NCI-H82 (cell line): ENCODE measurements at regions not wholly inside any gene's neighbourhood (a gene's known extent, or its start where the extent isn't known, plus 50 kb on each side); places are given as distances from the start of the nearest gene placed in this dataset.

Experiments
- DNase-seq: peaks from one replicate; lab custom pipeline; 2025; lab: John Stamatoyannopoulos, UW

DNA sequence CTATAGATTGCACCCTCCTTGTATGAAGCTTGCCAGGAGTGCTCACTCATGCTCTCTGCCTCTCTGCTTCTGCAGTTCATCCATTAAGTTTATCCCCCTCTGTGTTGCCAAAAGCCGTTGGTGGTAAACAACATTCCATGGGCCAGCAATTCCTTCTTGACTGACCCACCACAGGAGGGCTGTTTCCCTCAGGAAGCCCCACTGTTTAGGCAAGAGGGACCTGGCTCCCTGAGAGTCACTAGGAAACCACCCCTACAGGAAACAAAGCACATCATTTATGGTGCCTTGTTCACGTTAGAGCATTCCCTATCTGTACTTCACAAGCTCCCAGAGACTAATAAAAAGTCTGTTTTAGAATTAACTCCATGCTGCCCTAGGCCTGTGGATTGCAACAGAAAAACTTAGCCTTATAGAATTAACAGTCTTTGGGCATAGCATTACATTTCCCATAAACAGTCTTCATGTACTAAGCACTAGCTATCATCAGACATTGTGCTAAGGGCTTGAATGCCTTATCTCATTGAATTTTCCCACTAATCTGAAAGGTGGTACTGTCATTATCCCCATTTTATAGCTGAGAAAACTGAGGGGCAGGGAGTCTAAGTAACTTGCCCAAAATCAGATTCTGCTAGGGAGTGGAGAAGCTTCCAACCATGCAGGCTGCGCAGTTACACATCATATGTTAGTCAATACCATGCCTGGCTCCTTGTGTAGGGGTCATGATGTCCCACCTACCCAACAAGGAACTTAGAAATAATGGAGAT, 149.9 kb downstream of the SHQ1 start:
- DNase-seq, result no peak

DNA sequence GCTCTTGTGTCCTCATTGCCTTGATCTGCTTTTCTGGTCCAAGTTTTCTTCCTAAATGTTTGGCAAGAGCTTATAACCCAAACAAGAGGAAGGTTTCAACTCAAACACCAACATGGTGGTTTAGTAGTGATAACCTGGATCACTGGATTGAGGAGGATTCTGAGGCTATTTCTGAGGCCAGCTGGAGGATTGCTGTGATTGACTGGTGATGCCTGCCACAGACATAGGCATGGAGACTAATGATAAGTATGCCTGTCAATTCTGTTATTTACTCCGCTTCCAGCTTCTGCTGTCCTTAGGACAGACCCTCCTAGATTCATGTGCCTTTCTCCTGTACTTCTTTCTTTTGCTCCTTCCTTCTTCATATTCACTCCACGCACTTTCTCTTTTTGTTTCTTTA, 150.5 kb downstream of the SHQ1 start:
- peak; percentile 14 for DNase-seq

DNA sequence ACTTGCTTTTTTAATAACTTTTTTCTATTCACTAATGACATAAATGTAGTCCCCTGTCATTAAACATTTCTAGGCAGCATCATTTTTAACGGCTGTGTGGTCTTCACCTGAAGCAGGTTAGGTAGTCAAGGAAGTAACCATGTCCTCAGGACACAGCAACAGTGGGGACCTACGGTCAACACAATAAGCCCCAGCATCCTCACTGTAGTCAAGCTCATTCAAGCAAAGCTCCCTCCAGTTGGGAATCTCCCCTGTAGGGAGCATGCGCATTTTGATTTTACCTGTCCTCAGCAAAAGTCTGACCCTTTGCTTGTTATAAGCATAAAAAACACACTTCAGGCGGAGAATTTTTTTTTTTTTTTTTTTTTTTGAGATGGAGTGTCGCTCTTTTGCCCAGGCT, 151.4 kb downstream of the SHQ1 start:
- DNase-seq, result no peak

DNA sequence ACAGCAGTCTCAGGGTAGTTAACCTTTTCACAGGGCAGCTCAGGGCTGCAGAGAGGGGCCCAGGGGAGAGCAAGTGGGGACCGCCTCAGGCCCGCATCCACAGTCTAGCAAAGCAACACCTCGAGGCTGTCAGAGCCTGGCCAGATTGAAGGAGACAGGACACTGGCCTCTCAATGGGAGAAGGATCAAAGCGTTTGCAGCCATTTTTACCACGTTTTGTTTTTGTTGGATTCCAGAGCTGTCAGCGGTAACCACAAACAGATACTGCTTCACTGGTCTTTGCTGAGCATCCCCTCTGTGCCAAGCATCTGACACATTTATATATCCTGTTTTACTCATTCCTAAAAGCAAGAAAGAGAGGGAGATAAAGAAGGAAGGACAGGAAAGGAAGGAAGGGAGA, 153.8 kb downstream of the SHQ1 start:
- DNase-seq, result no peak

DNA sequence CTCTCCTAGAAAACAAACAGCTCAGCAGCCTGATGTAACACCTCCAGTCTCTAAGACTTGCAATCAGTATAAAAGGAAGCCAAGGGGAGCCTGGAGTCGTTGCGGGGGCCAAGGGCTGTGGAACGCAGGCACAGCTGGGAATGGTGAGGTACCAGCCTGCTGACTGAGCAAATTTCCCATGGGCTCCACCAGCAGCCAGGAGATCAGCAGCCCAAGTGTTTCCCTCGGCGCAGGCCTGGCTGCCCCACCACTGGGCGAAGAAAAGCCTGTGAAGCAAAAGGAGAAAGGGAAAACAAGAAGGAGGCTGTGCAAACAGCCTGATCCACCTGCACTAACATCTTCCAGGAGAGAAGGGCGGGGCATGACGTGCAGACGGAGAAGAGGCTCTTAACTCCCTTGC, 155.3 kb downstream of the SHQ1 start:
- DNase-seq, result no peak

DNA sequence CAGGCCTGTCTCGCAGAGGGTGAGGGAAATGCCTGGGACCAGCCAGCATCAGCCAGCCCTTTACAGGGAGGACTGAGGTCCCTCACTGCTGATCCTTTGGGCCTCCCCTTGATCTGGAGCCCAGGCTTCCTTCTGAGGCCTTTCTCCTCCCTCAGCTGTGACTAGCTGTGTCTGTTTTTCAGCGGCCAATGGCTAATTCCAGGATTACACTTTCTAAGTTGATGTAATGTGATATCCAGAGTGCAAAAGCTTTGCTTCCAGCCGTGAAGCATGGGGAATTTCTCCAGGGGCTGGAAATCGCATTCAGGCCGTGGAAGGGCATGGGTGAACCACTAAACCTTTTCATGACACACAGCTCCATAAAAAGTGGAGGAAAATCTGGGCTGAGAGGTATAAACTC, 157.6 kb downstream of the SHQ1 start:
- peak; percentile 78 for DNase-seq

DNA sequence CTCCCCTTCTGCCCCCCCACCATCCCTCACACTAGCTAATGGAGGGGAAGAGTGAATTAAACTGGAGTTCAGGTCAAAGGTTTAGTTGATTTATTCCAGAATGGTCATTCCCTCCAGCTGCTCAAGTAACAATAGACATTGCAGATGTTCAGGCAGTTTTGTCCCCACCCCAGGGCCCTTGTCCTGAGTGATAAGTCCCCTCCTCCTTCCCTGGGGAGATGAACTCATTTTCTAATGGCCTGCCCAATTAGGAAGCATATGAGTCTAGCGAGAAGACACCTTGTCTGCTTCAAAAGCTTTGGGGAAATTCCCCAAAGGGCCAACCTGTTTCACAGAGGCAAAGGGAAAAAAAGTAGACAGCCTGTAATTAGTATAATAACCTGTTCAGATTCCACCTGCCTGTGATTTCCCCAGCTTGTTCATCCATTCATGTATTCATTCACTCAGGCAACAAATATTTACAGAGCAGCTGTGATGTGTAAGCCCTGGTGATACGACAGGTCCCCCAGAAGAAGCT, 165.3 kb downstream of the SHQ1 start:
- DNase-seq, result peak; percentile 50

DNA sequence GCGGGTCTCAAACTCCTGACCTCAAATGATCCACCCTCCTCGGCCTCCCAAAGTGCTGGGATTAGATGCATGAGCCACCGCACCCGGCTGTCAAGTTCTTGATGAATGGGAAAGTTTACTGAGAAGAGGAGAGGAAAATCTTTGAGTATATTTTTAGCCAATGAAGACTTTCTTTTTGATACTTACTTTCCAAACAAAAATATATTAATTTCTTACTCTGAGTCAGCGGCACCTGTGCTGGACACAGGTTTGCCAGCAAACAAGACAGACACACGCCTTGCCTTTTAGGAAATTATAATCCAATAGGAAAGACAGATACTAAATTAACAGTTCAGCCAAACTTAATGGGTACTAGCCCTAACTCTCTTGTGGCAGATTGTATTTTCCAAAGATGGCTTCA, 166.6 kb downstream of the SHQ1 start:
- DNase-seq, result no peak

DNA sequence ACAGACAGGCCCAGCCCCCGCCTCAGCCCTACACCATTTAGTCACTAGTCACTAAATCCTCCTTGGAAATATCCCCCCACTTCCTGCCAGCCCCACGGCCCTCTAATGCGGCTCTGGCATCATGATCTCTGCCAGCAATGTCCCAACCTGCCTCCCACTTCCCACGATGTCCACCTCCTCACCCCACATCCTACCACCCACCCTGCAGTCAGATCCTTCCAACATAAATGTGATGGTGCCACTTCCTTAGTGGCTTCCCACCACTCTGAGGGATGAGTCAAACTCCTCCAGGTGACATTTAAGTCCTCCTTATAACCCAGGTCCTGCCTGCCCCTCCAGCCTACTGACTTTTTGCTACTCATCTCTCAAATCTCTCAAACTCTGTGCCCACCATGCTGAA, 167.5 kb downstream of the SHQ1 start:
- DNase-seq, result no peak

DNA sequence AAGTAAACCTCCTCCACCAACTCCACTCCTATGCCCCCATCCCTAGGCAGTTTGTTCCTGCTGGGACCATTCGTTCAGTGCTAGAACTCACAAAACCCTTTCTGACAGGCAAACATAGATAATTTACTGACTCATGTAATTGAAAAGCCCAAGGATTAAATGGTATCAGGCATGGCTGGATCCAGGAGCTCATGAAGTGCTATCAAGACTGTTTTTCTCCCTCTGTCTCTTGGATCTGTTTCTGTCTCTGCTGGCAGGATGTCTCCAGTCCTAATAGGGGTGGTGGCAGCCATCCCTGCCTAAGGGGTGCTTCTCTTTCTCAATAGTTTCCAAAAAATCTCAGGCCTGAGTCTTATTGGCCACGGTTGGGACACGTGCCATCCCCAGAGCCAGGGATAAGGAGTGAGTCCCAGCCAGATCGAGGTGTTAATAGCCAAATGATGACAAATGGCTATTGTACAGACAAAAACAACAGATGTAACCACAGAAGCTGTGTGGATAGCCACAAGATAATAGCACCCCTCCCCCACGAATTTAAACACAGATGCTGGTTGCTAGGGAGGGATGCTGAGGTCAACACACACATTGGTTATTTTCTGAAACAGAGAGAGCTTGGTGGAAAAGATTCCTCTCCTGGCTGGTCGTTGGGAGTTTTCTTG, 168.6 kb downstream of the SHQ1 start:
- DNase-seq, result peak; percentile 90

DNA sequence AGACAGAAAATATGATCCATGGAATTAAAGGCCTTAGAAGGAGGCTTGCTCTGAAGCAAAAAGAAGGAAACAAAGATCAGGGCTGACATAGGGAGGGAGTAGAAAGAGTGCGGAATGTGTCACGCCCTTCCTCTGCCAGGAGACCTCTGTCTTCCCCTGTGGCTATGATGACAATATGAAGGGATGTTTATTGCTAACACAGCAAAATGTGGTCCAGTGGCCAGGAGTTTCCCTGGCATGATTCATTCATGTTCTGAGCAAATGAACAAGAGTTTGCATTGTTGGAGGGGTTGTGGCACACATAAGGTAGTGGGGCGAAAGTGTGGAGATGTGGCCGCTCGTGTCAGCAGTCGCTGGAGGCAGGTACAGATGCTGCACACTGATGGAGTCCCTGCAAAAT, 169.4 kb downstream of the SHQ1 start:
- DNase-seq, result no peak

DNA sequence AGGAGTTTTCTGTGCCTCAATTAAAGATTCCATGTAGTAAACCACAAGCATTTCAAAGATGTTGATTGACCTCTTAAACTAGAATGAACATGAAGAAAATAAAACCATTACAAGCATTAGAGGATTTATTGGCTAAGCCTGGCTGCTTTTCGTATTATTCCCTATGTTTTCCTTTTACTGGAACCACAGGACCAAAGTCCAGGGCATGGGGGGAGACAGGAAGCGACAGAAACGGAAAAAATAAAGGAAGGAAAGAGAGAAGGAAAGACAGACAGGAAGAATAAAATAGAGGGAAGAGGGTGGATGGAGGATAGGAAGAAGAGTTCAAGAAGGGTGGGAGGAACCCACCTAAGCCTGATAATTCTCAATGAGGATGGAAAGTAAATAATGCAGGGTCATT, 169.9 kb downstream of the SHQ1 start:
- peak; percentile 6 for DNase-seq

DNA sequence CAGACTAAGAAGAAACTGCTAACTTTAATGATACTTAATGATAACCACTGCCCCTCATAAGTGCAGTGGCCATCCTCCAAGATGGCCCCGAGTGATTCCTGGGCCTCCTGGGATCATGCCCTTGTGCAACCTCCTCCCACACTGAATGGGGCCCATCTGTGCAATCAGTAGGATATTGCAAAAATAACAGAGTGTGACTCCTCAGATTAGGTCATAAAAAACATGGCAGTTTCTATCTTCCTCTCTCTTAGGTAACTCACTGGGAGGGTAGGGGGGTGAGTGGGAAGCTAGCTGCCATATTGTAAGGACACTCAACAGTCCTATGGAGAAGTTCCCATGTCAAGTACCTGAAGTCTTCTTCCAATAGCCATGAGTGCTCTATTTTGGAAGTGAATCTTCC, 173.0 kb downstream of the SHQ1 start:
- DNase-seq, result no peak

DNA sequence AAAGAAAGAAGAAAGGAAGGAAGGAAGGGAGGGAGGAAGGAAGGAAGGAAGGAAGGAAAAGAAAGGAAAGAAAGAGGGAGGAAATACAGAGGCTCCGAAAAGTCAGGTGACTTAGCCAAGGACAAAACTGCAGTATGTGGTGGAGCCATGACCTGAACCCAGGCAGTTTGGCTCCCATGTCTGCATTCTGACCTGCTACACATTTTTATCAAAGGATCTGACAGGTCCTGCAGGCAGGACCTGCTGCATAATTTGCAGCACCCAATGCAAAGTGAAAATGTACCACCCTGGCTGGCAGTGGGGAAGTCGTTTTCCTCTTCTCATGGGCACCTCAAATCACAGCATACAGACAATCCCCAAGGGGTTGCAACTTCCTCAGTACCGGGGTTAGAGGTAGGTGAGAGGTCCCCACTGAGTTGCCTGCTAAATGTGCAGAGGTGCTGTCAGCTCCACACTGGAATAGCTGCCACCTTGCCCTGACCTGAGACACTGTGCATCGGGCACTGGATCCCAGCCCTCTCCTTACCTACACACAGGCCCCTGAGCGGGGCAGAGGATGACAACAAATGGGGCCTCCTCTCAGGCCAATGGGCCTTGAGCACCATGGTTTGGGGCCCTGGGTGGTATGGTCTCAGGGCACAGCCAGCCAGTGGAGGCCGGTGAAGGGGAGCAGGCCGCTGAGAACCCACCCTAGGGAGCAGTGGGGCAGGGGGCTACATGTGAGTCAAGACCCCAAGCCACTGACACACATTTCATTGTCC, 175.1 kb downstream of the SHQ1 start:
- no peak for DNase-seq

DNA sequence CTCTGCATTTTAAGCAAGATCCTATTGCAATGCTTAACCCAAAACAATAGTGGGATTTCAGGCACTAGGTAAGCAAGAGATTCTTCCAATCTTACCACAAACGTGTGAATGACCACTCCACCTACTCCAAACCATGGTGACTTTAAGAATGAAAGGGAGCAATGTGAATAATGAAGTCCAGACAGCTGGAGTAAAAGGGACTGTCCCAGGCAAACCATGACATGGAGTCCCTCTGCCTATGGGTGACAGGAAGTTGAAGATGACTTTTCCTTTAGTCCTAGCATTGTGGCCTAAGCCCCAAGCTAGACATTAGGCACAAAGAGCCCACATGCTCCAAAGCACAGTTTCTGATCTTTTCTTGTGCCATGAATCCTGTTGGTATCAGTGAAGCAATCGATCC, 179.0 kb downstream of the SHQ1 start:
- no peak for DNase-seq

DNA sequence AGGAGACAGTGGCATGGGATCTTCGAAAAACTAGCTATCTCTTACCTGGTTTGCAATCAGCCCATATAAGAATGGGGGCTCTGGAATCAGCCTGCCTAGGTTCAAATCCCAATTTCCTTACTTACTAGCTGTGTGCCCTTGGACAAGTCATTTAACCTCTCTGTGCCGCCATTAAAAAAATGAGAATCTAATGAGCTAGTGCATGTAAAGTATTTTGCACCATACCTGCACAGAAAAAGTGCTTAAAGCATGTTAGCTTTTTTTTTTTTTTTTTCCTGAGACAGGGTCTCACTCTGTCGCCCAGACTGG, 181.8 kb downstream of the SHQ1 start:
- no peak for DNase-seq

DNA sequence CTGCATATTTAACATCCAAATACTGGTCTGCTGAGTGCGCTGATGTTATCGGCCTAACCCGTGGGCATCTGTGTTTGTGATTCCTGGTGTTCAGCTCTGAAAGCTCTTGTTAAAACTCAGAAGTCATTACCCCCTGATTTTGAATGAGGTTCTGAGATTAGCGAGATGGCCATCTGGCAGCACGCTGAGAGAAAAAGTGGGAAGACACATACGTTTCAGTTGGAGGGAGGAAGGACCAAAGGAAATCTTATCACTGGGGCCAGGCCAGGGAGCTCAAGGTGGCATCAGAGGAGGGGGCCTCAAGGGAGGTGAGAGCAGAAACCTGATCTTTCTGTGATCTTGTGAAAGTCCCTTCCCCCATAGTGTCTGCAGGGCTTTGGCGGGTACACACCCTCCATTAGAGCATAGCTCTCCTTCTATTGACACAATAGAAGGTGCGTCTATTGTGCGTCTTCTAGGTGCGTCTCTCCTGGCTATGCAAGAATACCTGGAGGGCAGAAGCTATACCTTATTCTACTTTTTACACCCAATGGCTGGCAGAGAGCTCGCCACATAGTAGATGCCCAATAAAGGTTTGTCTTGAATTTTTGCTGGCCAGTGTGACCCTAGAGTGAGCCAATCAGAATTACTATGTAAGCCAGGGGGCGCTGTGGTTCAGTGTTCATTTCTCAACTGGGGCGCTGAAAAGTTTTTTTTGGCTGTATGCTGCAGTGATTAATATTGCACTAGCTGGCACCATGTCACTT, 182.4 kb downstream of the SHQ1 start:
- peak; percentile 98 for DNase-seq

DNA sequence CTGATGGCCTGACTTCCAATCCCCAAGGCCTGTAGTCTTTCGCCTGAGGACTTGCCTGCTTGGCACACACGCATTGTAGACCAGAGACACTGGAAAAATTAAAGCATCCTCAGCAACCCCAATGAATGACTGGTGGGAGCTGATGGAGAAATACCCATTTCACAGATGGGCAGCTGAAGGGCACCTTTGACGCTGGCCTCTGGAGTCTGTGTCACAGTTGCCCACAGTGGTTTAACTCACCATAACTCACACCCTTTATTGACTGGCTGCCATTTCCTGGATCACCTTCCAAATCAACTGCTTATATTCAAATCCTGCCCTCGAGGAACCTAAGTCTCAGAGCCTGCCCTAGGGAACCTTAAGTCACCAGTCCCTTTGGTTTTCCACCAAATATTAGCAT, 183.1 kb downstream of the SHQ1 start:
- DNase-seq, result peak; percentile 31

DNA sequence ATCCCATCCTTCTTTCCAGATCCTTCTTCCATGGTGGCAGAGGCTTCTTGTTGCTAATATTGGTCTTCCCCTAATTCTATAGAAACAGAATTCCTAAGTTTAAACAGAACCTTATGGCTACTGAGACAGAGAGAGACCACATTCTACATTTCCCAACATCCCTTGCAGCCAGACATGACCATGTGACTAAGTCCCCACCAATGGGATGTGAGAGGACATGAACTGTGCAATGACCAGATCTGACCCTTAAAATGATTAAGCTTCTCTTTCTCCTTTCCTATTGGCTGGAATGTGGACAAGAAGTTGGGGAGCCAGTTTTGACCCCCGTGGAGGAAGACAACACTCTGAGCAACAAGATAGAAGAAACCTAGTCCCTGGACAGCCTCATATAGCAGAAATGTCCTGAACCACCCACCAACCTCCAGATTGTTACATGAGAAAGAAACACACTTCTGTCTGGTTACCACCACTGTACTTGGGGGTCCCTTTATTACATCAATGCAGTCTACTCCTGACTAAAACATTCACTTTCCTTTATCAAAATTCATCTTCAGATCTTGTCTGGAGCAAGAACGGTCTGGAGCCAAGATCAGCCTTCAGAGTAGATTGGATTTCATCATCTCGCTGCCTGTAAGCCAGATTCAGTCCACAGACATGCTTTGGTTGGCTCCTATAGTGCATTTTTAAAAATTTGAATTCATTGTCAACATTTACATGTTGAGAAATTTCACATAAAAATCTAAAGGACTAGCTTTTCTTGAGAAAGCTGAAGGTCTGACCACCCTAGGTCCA, 183.9 kb downstream of the SHQ1 start:
- no peak for DNase-seq

DNA sequence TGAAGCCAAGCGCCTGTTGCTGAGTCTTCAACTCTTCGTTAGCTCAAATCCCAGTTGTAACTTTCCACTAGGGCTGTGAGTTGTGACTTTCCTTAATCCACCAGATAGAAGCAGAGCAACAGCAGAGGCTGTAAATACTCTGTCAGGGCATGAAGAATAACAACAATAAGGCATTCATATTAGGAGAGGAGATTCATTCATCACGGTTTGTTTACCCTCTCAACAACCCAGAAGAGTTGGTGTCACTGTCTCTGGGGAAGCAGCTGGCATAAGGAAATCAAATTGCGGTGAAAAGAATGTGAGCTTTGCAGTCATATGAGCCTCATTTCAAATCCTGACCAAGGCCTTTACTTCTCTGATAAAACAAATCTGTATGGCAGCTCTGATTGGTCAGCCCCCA, 184.8 kb downstream of the SHQ1 start:
- DNase-seq, result peak; percentile 13

DNA sequence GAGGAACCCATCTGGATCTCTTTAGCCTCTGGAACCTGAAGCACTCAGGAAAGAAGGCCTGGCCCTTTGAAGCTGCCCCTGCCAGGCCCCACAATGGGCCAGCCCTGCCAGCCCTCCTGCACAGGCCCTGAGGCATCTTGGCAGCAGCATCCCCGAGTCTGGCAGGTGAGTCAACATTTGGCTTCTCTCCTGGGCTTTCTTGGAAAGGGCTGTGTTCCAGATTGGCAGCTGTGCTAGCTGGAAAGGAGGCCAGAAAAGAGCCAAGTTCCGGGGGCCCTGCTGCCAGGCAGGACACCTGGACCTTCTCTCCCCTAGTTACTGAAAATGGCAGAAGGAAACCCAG, 187.2 kb downstream of the SHQ1 start:
- no peak for DNase-seq
